Skeletal muscle satellite cell (primary cell): ENCODE measurements at regions not wholly inside any gene's neighbourhood (a gene's known extent, or its start where the extent isn't known, plus 50 kb on each side); places are given as distances from the start of the nearest gene placed in this dataset.

Experiments used
- H3K27me3 ChIP-seq: 2 replicates; pipeline ENCODE4 v1.7.0; 2013; ENCODE audit warnings: low read length; ENCODE audit not compliant: control insufficient read depth, insufficient read depth
- H3K36me3 ChIP-seq: 2 replicates; pipeline ENCODE4 v1.7.0; 2013; ENCODE audit warnings: mild to moderate bottlenecking, control low read depth, low read length; ENCODE audit not compliant: insufficient read depth
- H3K4me1 ChIP-seq: 2 replicates; pipeline ENCODE4 v1.7.0; 2013; ENCODE audit warnings: low read length; ENCODE audit not compliant: control insufficient read depth, insufficient read depth
- H3K4me2 ChIP-seq: 2 replicates; pipeline ENCODE4 v1.7.0; 2013; ENCODE audit warnings: mild to moderate bottlenecking, low read length
- H3K4me3 ChIP-seq: 2 replicates; pipeline ENCODE4 v1.7.0; 2013; ENCODE audit warnings: low read length
- H3K9ac ChIP-seq: 2 replicates; pipeline ENCODE4 v1.7.0; 2013; ENCODE audit warnings: mild to moderate bottlenecking, low read depth, low read length, moderate library complexity
- H3K9me3 ChIP-seq: replicated peaks from 2 replicates; pipeline ENCODE4 v1.7.0; 2013; ENCODE audit warnings: mild to moderate bottlenecking, control low read depth, low read length

DNA sequence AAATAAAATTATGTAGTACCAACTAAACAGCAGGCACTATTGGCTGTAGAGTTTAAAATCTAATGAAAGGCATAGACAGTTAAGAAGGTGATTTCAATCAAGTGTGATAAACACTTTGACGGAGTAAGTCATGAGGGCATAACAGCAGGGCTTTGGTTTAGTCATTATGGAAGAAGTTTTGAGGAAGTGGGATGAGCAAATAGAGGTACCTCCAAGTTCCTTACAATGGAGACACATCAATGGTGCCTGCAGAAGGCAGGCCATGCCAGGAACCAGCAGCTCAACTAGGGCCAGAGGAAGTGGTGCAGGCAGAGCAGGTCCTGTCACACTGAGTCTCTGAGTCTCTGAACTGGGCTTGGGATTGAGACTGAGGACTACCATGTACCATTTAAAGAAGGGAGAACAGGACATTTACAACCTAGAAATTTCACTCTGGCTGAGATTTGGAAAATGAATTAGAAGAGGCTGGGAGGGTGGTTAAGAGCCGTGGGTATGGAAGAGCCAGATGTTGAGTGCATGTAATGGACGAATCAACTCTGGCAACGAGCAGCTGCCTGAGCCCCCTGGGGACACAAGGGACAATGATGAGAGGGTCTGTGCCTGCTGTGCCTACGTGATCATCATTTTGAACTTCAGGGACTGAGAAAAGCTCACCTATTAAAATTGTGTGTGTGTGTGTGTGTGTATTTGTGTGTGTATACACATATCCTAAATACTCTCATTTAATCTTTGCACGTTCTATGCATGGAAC, 208.7 kb upstream of the POM121L12 start:
- no peaks in the 10 kb centered on the region for H3K36me3 ChIP-seq
- H3K4me1 ChIP-seq: no peaks in the 10 kb centered on the region
- no peak overlapping the region for H3K9ac ChIP-seq
- H3K27me3 ChIP-seq: no peaks in the 10 kb centered on the region
- peaks cover 2% of the 10 kb centered on the region for H3K9me3 ChIP-seq
- H3K4me3 ChIP-seq: no peak overlapping the region
- no peak overlapping the region for H3K4me2 ChIP-seq

DNA sequence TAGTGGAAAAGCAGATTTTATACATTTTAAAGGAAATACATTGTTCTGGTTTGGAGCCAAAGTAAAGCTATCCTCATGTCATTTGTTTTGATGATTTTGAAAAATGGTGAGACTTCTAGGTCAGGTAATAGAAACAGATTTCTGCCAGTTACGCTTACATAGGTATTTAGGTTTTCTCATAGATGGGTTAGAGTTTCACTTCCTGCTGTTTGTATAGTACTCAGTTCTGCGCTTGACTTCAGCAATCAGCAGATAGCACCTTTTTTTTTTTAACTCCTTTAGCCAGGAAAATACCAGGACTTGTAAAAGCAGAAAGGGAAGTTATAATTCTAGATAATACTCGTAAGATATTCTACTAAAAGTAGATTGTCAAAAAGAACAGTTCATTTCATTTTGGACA, 209.8 kb upstream of the POM121L12 start:
- Histone ChIP-seq H3K36me3 (no peaks in the 10 kb centered on the region), H3K4me2 (no peak overlapping the region)

DNA sequence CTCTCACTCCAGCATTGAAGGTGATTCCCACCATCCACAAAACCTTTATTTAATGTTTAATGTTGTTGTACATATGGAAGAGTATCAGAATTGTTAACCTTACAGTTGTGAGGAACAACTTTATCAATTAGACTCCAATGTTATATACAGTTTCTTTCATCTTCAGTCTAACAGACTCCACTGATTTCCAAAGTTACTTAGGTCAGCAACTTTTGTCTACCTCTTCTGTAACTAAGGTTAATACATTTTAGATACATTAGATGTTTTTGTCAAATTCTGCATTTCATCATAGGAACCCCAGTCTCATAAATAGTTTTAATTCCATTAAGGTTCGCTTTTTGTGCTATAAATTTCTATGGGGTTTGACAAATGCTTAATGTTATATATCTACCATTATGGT, 223.9 kb upstream of the POM121L12 start:
- no peaks in the 10 kb centered on the region for H3K4me1 ChIP-seq
- H3K9me3 ChIP-seq: peaks cover 3% of the 10 kb centered on the region
- H3K4me3 ChIP-seq: no peak overlapping the region
- no peaks in the 10 kb centered on the region for H3K36me3 ChIP-seq
- no peak overlapping the region for H3K9ac ChIP-seq
- H3K4me2 ChIP-seq: no peak overlapping the region
- H3K27me3 ChIP-seq: no peaks in the 10 kb centered on the region

More for the DNA sequence above, 209.8 kb upstream of the POM121L12 start:
- Histone ChIP-seq H3K4me3 (no peak overlapping the region), H3K9me3 (peaks cover 2% of the 10 kb centered on the region), H3K9ac (no peak overlapping the region), H3K4me1 (no peaks in the 10 kb centered on the region), H3K27me3 (no peaks in the 10 kb centered on the region)

DNA sequence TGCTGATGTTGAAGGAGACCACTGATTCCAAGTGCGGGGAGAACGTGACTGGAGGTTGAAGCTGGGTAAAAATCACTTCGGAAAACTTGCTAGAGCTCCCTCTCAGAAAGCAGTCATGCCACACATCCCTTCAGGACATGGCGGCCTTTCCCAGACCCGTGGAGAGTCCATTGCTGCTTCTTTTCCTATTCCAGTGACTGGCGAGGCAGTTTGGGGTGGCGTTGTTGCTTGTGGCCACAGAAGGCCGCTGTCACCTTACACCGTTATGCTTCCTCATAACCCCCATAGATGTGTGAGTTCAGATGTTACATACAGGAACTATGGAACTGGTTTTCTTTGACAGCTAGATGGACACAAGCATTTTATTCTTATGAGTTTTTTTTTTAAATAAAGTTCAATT, 235.6 kb upstream of the POM121L12 start:
- Histone ChIP-seq H3K27me3 (no peaks in the 10 kb centered on the region), H3K9ac (no peak overlapping the region), H3K9me3 (peaks cover 5% of the 10 kb centered on the region), H3K36me3 (no peaks in the 10 kb centered on the region), H3K4me1 (no peaks in the 10 kb centered on the region), H3K4me2 (no peak overlapping the region), H3K4me3 (no peak overlapping the region)

DNA sequence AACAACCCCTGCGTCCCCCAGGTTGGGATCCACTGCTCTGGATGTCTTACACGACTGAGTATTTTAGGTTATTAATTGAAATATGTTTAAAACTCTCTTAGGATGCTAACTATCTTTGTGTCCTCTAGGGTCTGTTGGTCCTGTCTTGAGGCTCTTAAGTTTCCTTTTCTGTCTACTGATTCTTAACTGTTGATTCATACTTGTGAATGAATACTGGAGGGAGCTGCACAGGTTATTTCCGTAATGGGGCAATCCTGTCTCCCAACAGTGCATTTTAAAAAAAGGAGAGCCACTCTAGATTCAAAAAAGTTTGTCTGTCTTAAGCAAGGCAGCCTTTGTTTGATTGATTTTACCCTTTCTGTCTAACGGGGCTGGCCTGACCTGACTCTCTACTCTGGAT, 237.6 kb upstream of the POM121L12 start:
- no peak overlapping the region for H3K4me2 ChIP-seq
- no peaks in the 10 kb centered on the region for H3K36me3 ChIP-seq
- H3K4me3 ChIP-seq: no peak overlapping the region
- H3K27me3 ChIP-seq: no peaks in the 10 kb centered on the region
- H3K4me1 ChIP-seq: no peaks in the 10 kb centered on the region
- no peaks in the 10 kb centered on the region for H3K9me3 ChIP-seq
- H3K9ac ChIP-seq: no peak overlapping the region

DNA sequence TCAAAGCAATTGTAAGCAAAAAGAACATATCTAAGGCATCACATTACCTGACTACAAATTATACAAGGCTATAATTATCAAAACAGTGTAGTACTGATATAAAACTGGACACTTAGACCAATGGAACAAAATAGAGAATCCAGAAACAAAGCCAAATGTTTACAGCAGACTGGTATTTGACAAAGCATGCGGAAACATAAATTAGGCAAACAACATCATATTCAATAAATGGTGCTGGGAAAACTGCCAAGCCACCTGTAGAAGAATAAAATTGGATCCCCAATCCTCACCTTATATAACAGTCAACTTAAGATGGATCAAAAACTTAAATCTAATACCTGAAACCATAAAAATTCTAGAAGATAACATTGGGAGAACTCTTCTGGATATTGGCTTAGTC, 240.8 kb upstream of the POM121L12 start:
- Histone ChIP-seq H3K4me2 (no peak overlapping the region), H3K36me3 (no peaks in the 10 kb centered on the region), H3K9me3 (no peaks in the 10 kb centered on the region), H3K9ac (no peak overlapping the region), H3K4me1 (no peaks in the 10 kb centered on the region), H3K27me3 (no peaks in the 10 kb centered on the region), H3K4me3 (no peak overlapping the region)

DNA sequence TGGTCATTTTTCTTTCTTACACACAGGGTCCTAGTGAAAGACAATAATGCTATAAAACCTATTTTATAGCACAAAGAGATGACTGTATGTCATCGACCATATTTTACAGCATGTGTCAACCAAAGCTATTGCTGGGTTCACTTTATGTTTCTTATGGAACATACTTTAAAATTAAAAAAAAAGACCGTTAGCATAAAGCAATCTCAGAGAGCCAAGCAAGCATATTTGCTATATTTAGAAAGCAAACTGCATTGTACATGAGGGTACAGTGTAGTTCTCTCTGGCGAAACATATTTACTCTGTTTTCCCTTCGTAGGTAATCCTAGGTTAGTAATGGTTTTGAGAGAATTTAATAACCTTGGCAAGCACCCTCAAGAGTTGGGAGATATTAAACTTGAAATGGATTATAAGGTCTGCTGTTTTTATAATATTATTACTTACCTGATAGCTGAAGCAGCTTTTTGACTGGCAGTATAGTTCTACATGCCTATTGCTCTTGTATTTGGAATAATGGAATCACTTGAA, 244.2 kb upstream of the POM121L12 start:
- no peaks in the 10 kb centered on the region for H3K36me3 ChIP-seq
- no peak overlapping the region for H3K4me2 ChIP-seq
- no peak overlapping the region for H3K4me3 ChIP-seq
- H3K27me3 ChIP-seq: no peaks in the 10 kb centered on the region
- no peak overlapping the region for H3K9ac ChIP-seq
- no peaks in the 10 kb centered on the region for H3K4me1 ChIP-seq
- H3K9me3 ChIP-seq: no peaks in the 10 kb centered on the region

DNA sequence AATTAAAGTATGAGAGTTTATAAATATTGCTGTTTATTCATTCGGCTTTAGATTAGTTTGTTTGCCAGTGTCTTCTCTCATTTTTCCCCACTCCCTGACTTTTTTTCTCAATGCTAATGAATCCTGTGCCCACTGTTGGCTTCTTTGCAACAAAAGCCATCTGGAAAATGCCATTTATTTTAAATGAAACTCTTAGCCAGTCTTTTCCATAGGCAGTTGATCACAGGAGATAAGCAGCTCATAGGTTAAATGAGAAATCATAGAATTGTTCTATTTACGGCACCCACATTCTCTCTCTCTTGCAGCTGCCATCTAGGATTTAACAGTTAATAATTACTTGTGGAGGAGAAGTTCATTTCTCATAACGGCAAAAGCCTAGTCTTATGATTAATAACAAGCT, 249.3 kb upstream of the POM121L12 start:
- Histone ChIP-seq H3K9ac (no peak overlapping the region), H3K27me3 (no peaks in the 10 kb centered on the region), H3K4me3 (no peak overlapping the region), H3K9me3 (no peaks in the 10 kb centered on the region), H3K36me3 (no peaks in the 10 kb centered on the region), H3K4me1 (no peaks in the 10 kb centered on the region), H3K4me2 (no peak overlapping the region)

DNA sequence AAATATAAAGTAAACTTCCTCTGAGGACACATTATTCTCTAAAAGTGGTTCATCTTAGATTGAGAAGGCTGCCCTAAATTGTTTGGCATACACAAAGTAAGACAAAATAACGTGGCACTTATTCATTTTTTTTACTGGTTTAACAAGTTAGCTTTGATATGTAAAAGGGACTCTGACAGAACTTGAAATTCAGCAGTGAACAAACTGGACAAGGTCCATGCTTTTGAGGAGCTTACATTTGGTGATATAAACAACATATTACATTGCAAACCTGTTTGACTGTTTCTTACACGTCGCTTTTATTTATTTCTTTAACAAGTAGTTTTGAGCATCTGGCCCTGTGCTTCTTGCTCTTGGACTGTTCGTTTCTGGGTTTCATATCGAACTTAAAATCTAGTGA, 253.1 kb upstream of the POM121L12 start:
- no peaks in the 10 kb centered on the region for H3K4me1 ChIP-seq
- no peak overlapping the region for H3K9ac ChIP-seq
- H3K9me3 ChIP-seq: no peaks in the 10 kb centered on the region
- H3K36me3 ChIP-seq: no peaks in the 10 kb centered on the region
- no peak overlapping the region for H3K4me2 ChIP-seq
- no peak overlapping the region for H3K4me3 ChIP-seq
- no peaks in the 10 kb centered on the region for H3K27me3 ChIP-seq

DNA sequence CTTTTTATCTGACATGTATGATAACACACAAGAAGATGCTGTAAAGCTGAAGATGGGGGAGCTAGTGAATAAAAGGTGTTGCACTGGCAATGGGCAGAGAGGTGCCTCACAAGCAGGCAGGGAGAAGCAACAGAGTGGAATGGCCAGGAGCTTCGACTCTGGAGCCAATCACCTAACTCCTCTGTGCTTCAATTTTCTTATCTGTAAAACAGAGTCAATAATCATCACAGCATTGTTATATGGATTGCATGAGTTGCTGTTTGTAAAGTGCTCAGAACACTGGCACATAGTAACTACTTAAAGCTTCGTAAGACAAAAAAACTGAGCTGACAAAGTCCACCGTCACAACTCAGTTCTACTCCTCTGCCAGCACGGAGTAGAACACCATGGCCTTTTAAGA, 254.2 kb upstream of the POM121L12 start:
- Histone ChIP-seq H3K4me2 (no peak overlapping the region), H3K27me3 (no peaks in the 10 kb centered on the region), H3K4me3 (no peak overlapping the region), H3K9me3 (no peaks in the 10 kb centered on the region), H3K4me1 (no peaks in the 10 kb centered on the region), H3K9ac (no peak overlapping the region), H3K36me3 (no peaks in the 10 kb centered on the region)

DNA sequence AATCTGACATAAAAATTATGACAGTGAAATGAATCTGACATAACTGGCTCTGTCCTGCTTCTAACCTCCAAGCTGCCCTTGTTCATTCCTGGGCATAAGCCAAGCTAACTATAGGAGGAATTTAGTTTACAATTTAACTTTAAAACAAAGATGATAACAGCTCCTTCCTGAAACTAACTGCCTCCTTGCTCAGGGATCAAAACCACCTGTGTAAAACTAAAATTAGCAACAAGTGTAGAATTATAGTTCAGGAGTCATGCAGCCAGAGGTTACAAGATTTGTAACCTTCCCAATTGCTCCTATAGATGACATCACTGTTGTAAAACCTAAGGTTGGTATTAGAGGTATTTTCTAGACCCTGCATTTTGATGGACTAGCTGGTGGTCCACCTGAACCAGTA, 256.4 kb upstream of the POM121L12 start:
- H3K36me3 ChIP-seq: no peaks in the 10 kb centered on the region
- no peaks in the 10 kb centered on the region for H3K9me3 ChIP-seq
- no peaks in the 10 kb centered on the region for H3K4me1 ChIP-seq

More for the DNA sequence above, 256.4 kb upstream of the POM121L12 start:
- Histone ChIP-seq H3K9ac (no peak overlapping the region), H3K4me3 (no peak overlapping the region), H3K27me3 (no peaks in the 10 kb centered on the region), H3K4me2 (no peak overlapping the region)
